ENCODE measurements at regions not wholly inside any gene's neighbourhood (a gene's known extent, or its start where the extent isn't known, plus 50 kb on each side); places are given as distances from the start of the nearest gene placed in this dataset.

DNA sequence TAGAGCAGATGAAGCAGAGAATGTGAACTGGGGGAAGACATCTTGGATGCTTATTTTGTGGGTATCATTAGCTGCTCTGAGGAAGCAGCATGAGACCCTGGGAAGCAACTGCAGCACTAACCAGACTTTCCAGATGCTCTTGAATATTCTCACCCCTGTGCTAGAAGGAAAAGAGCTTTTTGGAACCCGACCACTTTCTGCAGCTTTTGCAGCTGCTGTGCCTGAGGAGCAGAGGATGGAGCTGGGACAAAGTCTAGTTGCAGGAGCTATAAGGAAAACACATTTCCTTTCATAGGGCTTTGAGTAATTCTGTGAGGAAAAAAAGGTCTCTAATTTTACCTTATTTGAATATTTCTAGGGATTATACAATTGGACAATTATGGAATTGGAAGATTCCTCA, 369.7 kb downstream of the CD109 start:
- no peak for DNase-seq (ENCODE audit: low read depth)
- TF ChIP-seq, protein P1, sequence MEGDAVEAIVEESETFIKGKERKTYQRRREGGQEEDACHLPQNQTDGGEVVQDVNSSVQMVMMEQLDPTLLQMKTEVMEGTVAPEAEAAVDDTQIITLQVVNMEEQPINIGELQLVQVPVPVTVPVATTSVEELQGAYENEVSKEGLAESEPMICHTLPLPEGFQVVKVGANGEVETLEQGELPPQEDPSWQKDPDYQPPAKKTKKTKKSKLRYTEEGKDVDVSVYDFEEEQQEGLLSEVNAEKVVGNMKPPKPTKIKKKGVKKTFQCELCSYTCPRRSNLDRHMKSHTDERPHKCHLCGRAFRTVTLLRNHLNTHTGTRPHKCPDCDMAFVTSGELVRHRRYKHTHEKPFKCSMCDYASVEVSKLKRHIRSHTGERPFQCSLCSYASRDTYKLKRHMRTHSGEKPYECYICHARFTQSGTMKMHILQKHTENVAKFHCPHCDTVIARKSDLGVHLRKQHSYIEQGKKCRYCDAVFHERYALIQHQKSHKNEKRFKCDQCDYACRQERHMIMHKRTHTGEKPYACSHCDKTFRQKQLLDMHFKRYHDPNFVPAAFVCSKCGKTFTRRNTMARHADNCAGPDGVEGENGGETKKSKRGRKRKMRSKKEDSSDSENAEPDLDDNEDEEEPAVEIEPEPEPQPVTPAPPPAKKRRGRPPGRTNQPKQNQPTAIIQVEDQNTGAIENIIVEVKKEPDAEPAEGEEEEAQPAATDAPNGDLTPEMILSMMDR (conservative IDR thresholded peaks at IDR 0.05; ENCODE audit: control insufficient read depth, insufficient read depth, low read depth, low read length) = no peak

DNA sequence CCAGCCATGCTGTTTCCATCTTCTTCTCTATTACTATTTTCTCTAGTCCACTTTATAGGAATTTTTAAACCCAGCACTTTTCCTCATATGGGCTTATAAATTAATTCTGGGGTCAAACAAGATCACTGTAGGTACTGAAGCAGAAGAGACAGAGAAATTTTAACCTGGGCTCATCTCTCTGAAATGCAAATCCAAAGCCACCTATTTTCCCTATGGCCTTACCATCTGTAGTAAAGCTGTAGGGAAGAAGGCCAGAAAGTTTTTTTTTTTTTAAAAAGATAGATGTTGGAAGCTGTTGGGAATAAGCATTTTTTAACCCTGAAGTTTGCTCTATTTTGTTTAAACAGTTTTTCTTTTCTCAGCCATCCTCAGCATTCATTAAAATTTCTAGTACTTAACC, 367.4 kb downstream of the CD109 start:
- DNase-seq (ENCODE audit: low read depth) = no peak
- H3K4me3 ChIP-seq (ENCODE audit: control insufficient read depth, low read depth, low read length) = no peak overlapping the region
- TF ChIP-seq, protein P1 (conservative IDR thresholded peaks at IDR 0.05; ENCODE audit: control insufficient read depth, insufficient read depth, low read depth, low read length) = no peak

More for the DNA sequence above, 369.7 kb downstream of the CD109 start:
- H3K4me3 ChIP-seq (ENCODE audit: control insufficient read depth, low read depth, low read length) = no peak overlapping the region

- DNase-seq (ENCODE audit: low read depth) = no peak
- H3K4me3 ChIP-seq (ENCODE audit: control insufficient read depth, low read depth, low read length) = no peak overlapping the region
- TF ChIP-seq, protein P1 (conservative IDR thresholded peaks at IDR 0.05; ENCODE audit: control insufficient read depth, insufficient read depth, low read depth, low read length) = no peak
These were observed 365.2 kb downstream of the CD109 start for GRCh38 chr6:74061201-74061600.

DNA sequence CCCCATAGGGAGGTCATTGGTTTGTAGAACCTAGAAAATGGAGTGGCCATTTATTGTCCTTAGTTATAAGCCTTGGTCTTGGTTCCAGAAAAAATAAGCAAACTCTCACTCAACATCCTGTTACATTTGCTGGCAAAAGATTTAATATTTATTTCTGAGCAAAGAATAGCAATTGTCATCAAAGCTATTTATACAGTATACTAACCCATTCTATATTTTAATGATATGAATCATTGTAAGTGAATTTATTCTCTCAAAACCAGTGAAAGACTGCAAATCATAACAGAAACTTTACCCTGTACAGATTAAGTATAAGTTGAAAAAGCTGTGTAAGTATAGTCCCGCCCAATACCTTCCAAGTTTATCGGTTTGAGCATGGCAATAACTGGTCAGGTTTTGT, 364.4 kb downstream of the CD109 start:
- TF ChIP-seq, protein P1 (conservative IDR thresholded peaks at IDR 0.05; ENCODE audit: control insufficient read depth, insufficient read depth, low read depth, low read length) = no peak
- H3K4me3 ChIP-seq (ENCODE audit: control insufficient read depth, low read depth, low read length) = no peak overlapping the region
- no peak for DNase-seq (ENCODE audit: low read depth)

- no peak overlapping the region for H3K4me3 ChIP-seq (ENCODE audit: control insufficient read depth, low read depth, low read length)
- TF ChIP-seq, protein P1 (conservative IDR thresholded peaks at IDR 0.05; ENCODE audit: control insufficient read depth, insufficient read depth, low read depth, low read length) = no peak
- no peak for DNase-seq (ENCODE audit: low read depth)
These were observed 362.6 kb downstream of the CD109 start for GRCh38 chr6:74058606-74059005.

GRCh38 chr6:74057326-74057725, 361.3 kb downstream of the CD109 start:
- TF ChIP-seq, protein P1 (conservative IDR thresholded peaks at IDR 0.05; ENCODE audit: control insufficient read depth, insufficient read depth, low read depth, low read length) = no peak
- peak; percentile 67 for DNase-seq (ENCODE audit: low read depth)
- no peak overlapping the region for H3K4me3 ChIP-seq (ENCODE audit: control insufficient read depth, low read depth, low read length)

DNA sequence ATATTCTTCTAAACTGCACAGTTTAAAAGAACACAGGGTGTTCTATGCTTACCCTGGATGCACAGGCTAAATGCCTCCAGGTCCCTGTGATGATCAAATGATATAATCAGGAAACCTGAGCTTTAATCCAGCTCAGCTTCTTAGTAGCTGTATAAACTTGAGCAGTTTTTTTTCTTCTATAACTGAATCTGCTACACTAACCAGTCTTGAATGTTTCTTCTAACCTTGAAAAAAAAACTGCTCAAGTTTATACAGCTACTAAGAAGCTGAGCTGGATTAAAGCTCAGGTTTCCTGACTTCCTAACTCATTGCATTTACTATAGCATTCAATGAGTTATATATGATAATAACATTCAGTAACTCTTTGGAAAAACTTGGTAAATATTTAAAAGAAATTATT, 358.2 kb downstream of the CD109 start:
- DNase-seq (ENCODE audit: low read depth) = no peak
- TF ChIP-seq, protein P1 (conservative IDR thresholded peaks at IDR 0.05; ENCODE audit: control insufficient read depth, insufficient read depth, low read depth, low read length) = no peak
- no peak overlapping the region for H3K4me3 ChIP-seq (ENCODE audit: control insufficient read depth, low read depth, low read length)

Measured in fibroblast of mammary gland (primary cell).